AG20443 (cell line): ENCODE measurements at regions not wholly inside any gene's neighbourhood (a gene's known extent, or its start where the extent isn't known, plus 50 kb on each side); places are given as distances from the start of the nearest gene placed in this dataset.
A peak's percentile ranks its signal among the peaks of the same experiment; 100 is the strongest.

Experiments
- DNase-seq: peaks from one replicate; pipeline ENCODE4 v3.0.0; 2012; ENCODE audit warnings: low spot score, mixed read lengths

DNA sequence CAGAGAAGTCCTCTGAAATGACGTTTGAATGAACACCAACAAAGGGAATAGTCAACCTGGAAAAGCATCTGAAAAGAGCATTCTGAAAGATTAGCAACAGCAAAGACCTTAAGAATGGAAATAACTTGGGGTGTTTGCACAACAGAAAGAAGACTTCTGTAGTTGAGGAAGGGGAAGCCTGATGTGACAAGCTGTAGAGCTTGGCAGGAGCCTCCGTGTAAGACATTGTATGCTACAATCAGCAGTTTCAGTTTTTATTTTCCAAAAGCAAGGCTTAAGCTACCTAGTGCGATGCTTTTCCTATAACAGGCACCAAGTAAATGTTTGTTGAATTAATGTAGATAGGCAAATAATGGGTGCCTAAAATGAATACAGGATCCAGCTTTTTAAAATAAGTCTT, 484.0 kb downstream of the SPRY1 start:
- no peak for DNase-seq

DNA sequence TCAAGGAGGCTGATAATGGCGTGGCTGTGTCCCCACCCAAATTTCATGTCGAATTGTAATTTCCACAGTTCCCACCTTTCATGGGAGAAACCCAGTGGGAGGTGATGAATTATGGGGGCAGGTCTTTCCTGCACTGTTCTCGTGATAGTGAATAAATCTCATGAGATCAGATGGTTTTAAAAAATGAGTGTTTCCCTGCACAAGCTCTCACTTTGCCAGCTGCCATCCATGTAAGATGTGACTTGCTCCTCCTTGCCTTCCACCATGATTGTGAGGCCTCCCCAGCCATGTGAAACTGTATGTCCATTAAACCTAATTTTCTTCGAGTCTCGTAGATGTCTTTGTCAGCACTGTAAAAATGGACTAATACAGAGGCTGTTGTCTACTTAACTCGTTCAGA, 488.3 kb downstream of the SPRY1 start:
- DNase-seq, result no peak

GRCh38 chr4:123889507-123889906, 492.9 kb downstream of the SPRY1 start:
- DNase-seq, result no peak

GRCh38 chr4:123890889-123891288, 494.3 kb downstream of the SPRY1 start:
- no peak for DNase-seq

GRCh38 chr4:123891881-123892280, 495.3 kb downstream of the SPRY1 start:
- no peak for DNase-seq

DNA sequence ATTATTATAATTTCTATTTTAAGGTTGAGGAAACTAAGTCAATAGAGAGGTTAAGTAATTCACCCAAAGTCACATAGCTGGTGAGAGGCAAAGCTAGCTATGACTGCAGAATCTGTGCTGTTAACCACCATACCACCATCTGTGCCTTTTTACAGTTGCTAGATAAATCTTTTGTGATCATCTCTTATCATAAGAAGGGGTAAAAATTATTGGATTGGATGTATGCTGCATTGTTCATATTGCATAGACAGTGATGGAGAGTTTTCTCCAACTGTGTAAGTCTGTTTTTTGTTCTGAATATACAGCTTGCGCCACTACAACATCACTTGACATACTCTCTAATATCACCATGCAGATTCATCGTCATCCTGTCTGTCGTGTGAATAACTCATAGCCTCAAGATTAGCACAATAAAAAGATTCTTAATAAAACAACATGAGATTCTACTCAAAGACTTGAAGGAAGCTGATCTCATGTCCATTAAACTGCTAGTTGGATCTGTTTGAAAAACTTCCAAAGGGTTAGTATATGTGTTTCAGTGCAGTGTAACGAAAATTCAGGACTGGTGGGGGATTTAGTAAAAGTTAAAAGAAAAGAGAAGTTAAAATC, 495.9 kb downstream of the SPRY1 start:
- DNase-seq, result no peak

DNA sequence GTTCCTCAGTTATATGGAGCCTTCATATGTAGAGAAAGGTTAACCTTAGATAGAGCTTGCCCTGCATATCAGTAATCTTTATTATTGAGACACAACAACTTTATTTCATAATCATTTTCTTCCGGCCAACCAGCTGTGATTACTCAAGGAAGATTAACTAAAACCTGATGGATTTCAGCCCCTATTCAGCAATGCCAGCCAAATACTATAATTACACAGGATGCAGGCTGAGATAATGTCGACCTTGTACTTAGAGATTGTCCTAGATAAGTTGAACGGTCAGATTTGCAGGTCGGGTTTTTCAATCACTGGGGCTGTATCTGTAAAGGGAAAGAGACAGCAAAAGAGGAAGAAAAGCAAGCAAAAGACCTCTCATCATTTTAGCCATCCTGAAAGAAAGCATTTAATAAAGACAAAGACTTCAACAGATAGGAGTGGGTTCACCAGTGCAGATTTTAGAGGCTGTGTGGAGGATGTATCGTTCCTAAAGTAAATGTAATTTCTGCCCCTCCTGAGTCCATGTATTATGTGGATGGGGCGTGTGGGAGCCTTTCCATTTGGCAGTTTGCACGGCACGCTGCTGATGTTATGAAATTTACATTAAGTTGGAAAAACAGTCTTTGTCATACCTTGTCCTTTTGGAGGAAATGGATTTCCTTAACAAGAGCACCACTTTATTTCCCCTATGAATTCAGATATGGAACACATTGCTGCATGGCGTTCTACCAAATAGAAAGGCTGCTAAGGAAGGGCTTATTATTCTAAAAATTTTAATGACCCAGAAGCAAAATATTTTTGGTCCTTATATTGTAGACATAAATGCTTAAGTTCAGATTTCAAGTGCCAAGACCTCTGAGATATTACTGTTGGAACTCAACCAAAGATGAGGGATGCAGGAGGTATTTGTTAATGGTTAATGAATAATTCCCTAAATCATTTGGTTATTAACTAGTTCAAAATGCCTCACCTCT, 496.7 kb downstream of the SPRY1 start:
- DNase-seq, result peak; percentile 46

- peak; percentile 41 for DNase-seq
Observed at GRCh38 chr4:123896446-123897071, 500.0 kb downstream of the SPRY1 start.

DNA sequence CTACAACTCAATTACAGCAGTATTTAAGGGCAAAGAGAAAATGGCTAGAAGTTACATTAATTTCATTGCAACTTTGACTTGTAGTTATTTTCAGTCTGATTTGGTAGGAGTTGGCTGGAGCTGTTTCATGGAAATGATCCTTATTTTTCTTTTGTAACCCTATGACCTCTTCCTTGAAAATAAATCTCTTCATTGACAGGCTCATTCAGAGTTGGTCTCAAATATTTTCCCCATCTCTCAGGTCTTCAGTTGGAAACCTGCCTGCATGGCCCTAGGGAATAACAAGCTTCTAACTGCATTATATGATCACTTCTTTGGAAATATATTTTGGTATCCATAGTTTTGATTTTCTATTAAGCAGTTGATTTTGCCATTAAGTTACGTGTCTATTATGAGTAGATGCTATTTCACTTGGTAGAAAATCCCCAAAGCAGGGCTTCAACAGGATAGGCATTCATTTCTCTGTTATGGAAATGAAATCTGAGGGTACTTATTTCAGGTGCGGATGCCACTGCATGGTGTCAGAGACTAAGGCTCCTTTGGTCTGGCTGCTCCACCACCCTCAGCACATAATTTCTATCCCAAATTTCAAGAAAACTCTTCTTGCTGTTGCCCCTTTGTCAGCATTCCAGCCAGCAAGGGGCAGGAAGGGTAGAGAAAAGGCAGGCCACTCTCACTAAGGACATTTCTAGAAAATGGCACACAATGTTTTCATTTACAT, 502.5 kb downstream of the SPRY1 start:
- DNase-seq, result no peak

- no peak for DNase-seq
Observed at GRCh38 chr4:123904882-123905281, 508.3 kb downstream of the SPRY1 start.

DNA sequence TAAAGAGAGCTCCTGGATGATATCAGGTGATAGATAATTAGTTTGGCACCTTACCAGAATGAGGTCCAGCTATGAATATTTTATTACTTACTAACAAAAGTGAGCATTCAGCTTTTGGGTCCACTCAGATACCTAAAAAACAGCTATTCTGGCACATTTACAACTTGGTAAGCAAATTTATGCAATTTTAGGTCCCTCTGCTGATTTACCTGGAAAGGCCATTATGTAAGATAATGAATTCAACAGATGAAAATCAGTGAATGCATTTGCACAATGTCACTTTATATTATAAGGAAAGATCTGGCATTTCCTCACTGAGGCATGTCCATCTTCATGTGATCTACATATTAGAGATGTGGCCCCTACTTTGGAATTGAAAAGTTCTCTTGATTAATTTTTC, 517.0 kb downstream of the SPRY1 start:
- no peak for DNase-seq

GRCh38 chr4:123916821-123917220, 520.2 kb downstream of the SPRY1 start:
- DNase-seq, result no peak

- DNase-seq, result no peak
Observed at GRCh38 chr4:123919576-123920098, 523.0 kb downstream of the SPRY1 start.

GRCh38 chr4:123921339-123921738, 524.7 kb downstream of the SPRY1 start:
- DNase-seq, result no peak

GRCh38 chr4:123922847-123923246, 526.3 kb downstream of the SPRY1 start:
- no peak for DNase-seq

- no peak for DNase-seq
Observed at GRCh38 chr4:123924536-123924935, 527.9 kb downstream of the SPRY1 start.

DNA sequence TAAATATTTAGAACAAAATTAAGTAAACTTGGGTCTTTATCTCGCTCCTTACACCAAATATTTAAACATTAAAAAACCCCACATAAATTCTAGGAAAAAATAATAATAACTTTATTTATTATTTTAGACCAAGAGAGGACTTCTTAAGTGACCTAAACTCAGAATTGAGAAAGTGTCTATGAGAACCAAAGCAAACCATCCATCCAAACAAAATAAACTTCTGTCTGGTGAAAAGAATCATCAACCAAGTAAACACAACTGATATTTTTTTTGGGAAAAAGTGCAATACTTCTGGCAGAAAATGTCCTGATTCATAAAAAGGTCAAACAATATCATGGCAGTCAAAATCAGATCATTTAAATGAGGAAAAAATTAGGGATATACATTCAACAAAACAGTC, 533.0 kb downstream of the SPRY1 start:
- no peak for DNase-seq

DNA sequence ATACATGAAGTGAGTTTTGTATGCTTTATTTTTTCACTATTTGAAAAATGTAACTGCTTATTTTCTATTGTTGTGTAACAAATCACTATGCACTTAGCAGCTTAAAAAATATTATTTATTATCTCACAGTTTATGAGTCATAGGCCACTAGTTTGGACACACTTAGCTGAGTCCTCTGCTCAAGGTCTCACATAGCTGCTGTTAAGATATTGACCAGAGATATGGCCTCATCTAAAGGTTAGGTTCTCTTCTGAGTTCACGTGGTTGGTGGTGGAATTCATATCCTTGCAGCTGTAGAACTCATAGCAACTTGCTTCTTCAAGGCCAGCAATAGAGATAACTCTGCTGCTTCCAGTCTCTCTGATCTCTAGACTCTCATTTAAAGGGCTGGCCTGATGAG, 534.4 kb downstream of the SPRY1 start:
- no peak for DNase-seq

DNA sequence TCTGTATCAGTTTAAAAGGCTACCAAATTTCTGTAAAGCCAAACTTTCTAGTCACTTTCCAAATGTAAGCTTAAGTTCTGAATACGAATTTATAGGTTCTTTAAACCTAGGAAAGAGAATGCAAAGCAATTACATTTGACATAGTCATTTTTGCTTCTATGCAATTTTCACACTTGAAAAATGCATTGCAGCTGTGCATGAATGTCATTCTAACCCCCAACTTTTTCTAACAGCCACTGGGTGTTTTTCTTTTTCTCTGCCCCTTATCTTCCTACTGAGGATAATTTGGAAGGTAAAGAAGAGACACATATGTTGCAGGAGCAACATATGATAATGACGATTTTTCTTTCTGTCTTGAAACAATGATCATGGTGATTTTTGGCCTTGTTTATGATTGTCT, 537.5 kb downstream of the SPRY1 start:
- DNase-seq, result no peak

GRCh38 chr4:123936621-123937043, 540.0 kb downstream of the SPRY1 start:
- no peak for DNase-seq

GRCh38 chr4:123937581-123937980, 541.0 kb downstream of the SPRY1 start:
- no peak for DNase-seq

- peak; percentile 59 for DNase-seq
Observed at GRCh38 chr4:123939621-123940020, 543.0 kb downstream of the SPRY1 start.
